RWPE2 (cell line): ENCODE measurements at regions not wholly inside any gene's neighbourhood (a gene's known extent, or its start where the extent isn't known, plus 50 kb on each side); places are given as distances from the start of the nearest gene placed in this dataset.
A peak's percentile ranks its signal among the peaks of the same experiment; 100 is the strongest.

Experiments used
- ATAC-seq: fragments of 200-7000 bp; cut with Tn5 transposase; 3 replicates; pipeline ENCODE4 v1.9.1; 2021; ENCODE audit warnings: low read depth
- DNase-seq: peaks from one replicate; pipeline ENCODE4 v3.0.0-alpha.2; 2020; ENCODE audit warnings: low spot score
- H3K27ac ChIP-seq: fragments of 450-650 bp; 2 replicates; pipeline ENCODE4 v1.5.1; 2017; ENCODE audit warnings: mild to moderate bottlenecking; ENCODE audit not compliant: poor library complexity, severe bottlenecking
- H3K27me3 ChIP-seq: fragments of 250-450 bp; sonication (Bioruptor Pico); 2 replicates; pipeline ENCODE4 v1.5.1; 2021; ENCODE audit warnings: mild to moderate bottlenecking, moderate library complexity; ENCODE audit not compliant: insufficient read depth, poor library complexity, severe bottlenecking
- H3K36me3 ChIP-seq: fragments of 250-450 bp; sonication (Bioruptor Pico); 2 replicates; pipeline ENCODE4 v1.5.1; 2020; ENCODE audit warnings: low read depth, mild to moderate bottlenecking, moderate library complexity
- H3K4me1 ChIP-seq: fragments of 250-450 bp; sonication (Bioruptor Pico); 2 replicates; pipeline ENCODE4 v1.5.1; 2021; ENCODE audit warnings: mild to moderate bottlenecking, moderate library complexity; ENCODE audit not compliant: insufficient read depth, poor library complexity, severe bottlenecking
- H3K4me3 ChIP-seq: fragments of 250-450 bp; sonication (Bioruptor Pico); 2 replicates; pipeline ENCODE4 v1.5.1; 2021; ENCODE audit warnings: mild to moderate bottlenecking, moderate library complexity; ENCODE audit not compliant: severe bottlenecking
- H3K9me3 ChIP-seq: fragments of 250-450 bp; sonication (Bioruptor Pico); 2 replicates; pipeline ENCODE4 v1.5.1; 2021; ENCODE audit warnings: mild to moderate bottlenecking, moderate library complexity; ENCODE audit not compliant: severe bottlenecking
- TF ChIP-seq, protein P1 (sequence below): fragments of 450-650 bp; IDR thresholded peaks from one replicate; pipeline ENCODE4 v1.5.1; 2017; ENCODE audit warnings: mild to moderate bottlenecking, moderate library complexity; ENCODE audit not compliant: poor library complexity, severe bottlenecking

- TF ChIP-seq, protein P1, sequence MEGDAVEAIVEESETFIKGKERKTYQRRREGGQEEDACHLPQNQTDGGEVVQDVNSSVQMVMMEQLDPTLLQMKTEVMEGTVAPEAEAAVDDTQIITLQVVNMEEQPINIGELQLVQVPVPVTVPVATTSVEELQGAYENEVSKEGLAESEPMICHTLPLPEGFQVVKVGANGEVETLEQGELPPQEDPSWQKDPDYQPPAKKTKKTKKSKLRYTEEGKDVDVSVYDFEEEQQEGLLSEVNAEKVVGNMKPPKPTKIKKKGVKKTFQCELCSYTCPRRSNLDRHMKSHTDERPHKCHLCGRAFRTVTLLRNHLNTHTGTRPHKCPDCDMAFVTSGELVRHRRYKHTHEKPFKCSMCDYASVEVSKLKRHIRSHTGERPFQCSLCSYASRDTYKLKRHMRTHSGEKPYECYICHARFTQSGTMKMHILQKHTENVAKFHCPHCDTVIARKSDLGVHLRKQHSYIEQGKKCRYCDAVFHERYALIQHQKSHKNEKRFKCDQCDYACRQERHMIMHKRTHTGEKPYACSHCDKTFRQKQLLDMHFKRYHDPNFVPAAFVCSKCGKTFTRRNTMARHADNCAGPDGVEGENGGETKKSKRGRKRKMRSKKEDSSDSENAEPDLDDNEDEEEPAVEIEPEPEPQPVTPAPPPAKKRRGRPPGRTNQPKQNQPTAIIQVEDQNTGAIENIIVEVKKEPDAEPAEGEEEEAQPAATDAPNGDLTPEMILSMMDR = no peak
- DNase-seq = no peak
- ATAC-seq = no peak
- H3K4me1 ChIP-seq = no peaks in the 10 kb centered on the region
- no peaks in the 10 kb centered on the region for H3K9me3 ChIP-seq
- no peaks in the 10 kb centered on the region for H3K36me3 ChIP-seq
- no peaks in the 10 kb centered on the region for H3K27me3 ChIP-seq
- H3K4me3 ChIP-seq = no peak overlapping the region
- no peak overlapping the region for H3K27ac ChIP-seq
Measured at GRCh38 chrX:126695375-126695896, 124.1 kb upstream of the PRR32 start.

DNA sequence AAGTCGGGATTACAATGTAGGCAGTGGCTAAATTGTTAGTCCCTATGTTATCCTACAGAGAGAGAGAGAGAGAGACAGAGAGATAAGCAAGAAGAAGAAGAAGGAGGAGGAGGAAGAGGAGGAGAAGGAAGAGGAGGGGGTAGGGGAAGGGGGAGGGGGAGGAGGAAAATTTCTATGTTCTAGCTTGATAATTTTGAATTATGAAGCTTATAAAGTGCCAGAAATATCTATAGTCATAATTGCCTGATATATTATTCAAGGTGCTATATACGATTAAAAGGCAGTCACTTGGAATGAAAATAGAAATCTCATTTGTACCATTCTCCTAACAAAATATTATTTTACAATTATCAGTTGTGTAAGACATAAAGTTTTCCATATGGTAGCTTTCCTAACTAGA is 122.4 kb upstream of the PRR32 start:
- no peak overlapping the region for H3K27ac ChIP-seq
- H3K9me3 ChIP-seq = no peaks in the 10 kb centered on the region
- ATAC-seq (no peak), DNase-seq (no peak)
- H3K27me3 ChIP-seq = no peaks in the 10 kb centered on the region
- H3K4me3 ChIP-seq = no peak overlapping the region
- no peaks in the 10 kb centered on the region for H3K36me3 ChIP-seq
- TF ChIP-seq, protein P1 = no peak
- no peaks in the 10 kb centered on the region for H3K4me1 ChIP-seq

- Histone ChIP-seq H3K27me3 (no peaks in the 10 kb centered on the region), H3K36me3 (no peaks in the 10 kb centered on the region), H3K4me1 (no peaks in the 10 kb centered on the region), H3K27ac (no peak overlapping the region), H3K9me3 (no peaks in the 10 kb centered on the region), H3K4me3 (no peak overlapping the region)
- no peak for ATAC-seq
- TF ChIP-seq, protein P1 = no peak
- no peak for DNase-seq
Measured at GRCh38 chrX:126701380-126701779, 118.1 kb upstream of the PRR32 start.

DNA sequence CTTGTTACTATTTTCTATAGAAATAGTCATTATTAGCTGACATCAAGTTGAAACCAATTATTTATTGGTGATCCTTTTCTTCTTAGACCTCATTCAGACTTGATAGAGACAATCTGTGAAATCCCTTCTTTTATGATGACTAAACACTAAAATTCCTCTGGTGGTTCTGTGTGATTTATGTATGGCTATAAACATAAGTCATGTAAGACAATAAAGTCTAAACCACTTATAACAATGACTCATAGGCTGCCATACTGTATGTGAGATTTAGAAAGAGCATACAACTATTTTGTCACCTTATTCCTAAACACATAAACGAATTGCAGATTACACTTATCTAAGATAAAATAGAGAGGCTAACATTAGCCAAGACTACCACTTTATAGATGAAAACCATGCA is 101.1 kb upstream of the PRR32 start:
- Histone ChIP-seq H3K4me3 (no peak overlapping the region), H3K9me3 (no peaks in the 10 kb centered on the region), H3K27me3 (no peaks in the 10 kb centered on the region), H3K36me3 (no peaks in the 10 kb centered on the region), H3K27ac (no peak overlapping the region), H3K4me1 (no peaks in the 10 kb centered on the region)
- no peak for DNase-seq
- TF ChIP-seq, protein P1 = no peak
- 0 out of 3 replicates have a peak, but pooled peaks have one; percentile 19 for ATAC-seq

GRCh38 chrX:126719208-126719607 is 100.3 kb upstream of the PRR32 start:
- Histone ChIP-seq H3K4me3 (no peak overlapping the region), H3K4me1 (no peaks in the 10 kb centered on the region), H3K36me3 (no peaks in the 10 kb centered on the region), H3K27me3 (no peaks in the 10 kb centered on the region), H3K27ac (no peak overlapping the region), H3K9me3 (no peaks in the 10 kb centered on the region)
- DNase-seq (no peak), ATAC-seq (no peak)
- TF ChIP-seq, protein P1 = no peak
